UCSD-AML1 (cell line): ENCODE measurements at regions not wholly inside any gene's neighbourhood (a gene's known extent, or its start where the extent isn't known, plus 50 kb on each side); places are given as distances from the start of the nearest gene placed in this dataset.
"Not testable (repeated sequence)": the region's sequence is repeated elsewhere in the genome, so short reads cannot be mapped to it uniquely, and the experiment has no call there.

Experiments used
- DNase-seq: peaks from one replicate; lab custom pipeline; 2025; ENCODE audit not compliant: unreplicated experiment; lab: John Stamatoyannopoulos, UW

- no peak for DNase-seq
These were observed 279.5 kb downstream of the FOXL1 start for GRCh38 chr16:86857807-86858206.

GRCh38 chr16:86858501-86858900 lies 280.2 kb downstream of the FOXL1 start:
- no peak for DNase-seq

- not testable (repeated sequence) for DNase-seq
These were observed 283.0 kb downstream of the FOXL1 start for GRCh38 chr16:86861270-86861858.

GRCh38 chr16:86862595-86863280 lies 284.4 kb downstream of the FOXL1 start:
- DNase-seq, result no peak

- no peak for DNase-seq
These were observed 285.3 kb downstream of the FOXL1 start for GRCh38 chr16:86863609-86864008.

- no peak for DNase-seq
These were observed 286.2 kb downstream of the FOXL1 start for GRCh38 chr16:86864586-86864985.

GRCh38 chr16:86865851-86866662 lies 287.7 kb downstream of the FOXL1 start:
- DNase-seq, result no peak

GRCh38 chr16:86866986-86867722 lies 288.8 kb downstream of the FOXL1 start:
- DNase-seq, result no peak

GRCh38 chr16:86868070-86868469 lies 289.7 kb downstream of the FOXL1 start:
- no peak for DNase-seq

GRCh38 chr16:86868786-86869185 lies 290.4 kb downstream of the FOXL1 start:
- DNase-seq, result no peak

- DNase-seq, result no peak
These were observed 291.1 kb downstream of the FOXL1 start for GRCh38 chr16:86869288-86870022.

GRCh38 chr16:86870380-86870779 lies 292.0 kb downstream of the FOXL1 start:
- no peak for DNase-seq

- DNase-seq, result no peak
These were observed 293.8 kb downstream of the FOXL1 start for GRCh38 chr16:86872131-86872530.

- no peak for DNase-seq
These were observed 294.5 kb downstream of the FOXL1 start for GRCh38 chr16:86872833-86873232.

GRCh38 chr16:86874141-86874540 lies 295.8 kb downstream of the FOXL1 start:
- peak; percentile 22 for DNase-seq

- no peak for DNase-seq
These were observed 298.1 kb downstream of the FOXL1 start for GRCh38 chr16:86876499-86876898.

- no peak for DNase-seq
These were observed 298.8 kb downstream of the FOXL1 start for GRCh38 chr16:86877108-86877507.

- DNase-seq, result no peak
These were observed 299.5 kb downstream of the FOXL1 start for GRCh38 chr16:86877835-86878234.

- DNase-seq, result no peak
These were observed 300.1 kb downstream of the FOXL1 start for GRCh38 chr16:86878236-86879080.

GRCh38 chr16:86879268-86879667 lies 300.9 kb downstream of the FOXL1 start:
- DNase-seq, result no peak
